ENCODE measurements at regions not wholly inside any gene's neighbourhood (a gene's known extent, or its start where the extent isn't known, plus 50 kb on each side); places are given as distances from the start of the nearest gene placed in this dataset.

DNA sequence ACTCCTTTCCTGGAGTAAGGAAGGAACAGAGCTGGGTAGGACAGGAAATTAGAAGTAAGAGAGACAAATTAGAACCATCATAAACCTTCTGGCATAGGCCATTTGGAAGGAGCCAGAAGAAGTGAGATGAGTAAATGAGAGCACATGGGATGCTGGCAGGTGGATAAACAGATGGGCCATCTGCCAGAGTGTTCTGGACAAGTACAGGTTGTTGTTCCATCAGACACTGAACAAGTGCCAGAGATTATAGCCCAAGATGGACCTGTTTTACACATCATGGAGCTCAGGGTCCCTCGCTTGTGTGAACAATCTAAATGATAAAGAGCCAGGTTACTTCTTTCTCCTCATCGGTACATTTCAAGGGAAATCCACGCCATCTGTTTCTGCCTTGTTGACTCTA, 200.3 kb downstream of the HHIPL2 start:
- no peak overlapping the region for H3K4me3 ChIP-seq (ENCODE audit: low read depth in 1 of 2, low read length in 2 of 2)
- no peaks in the 10 kb centered on the region for H3K9me3 ChIP-seq (ENCODE audit: low read length)
- no peaks in the 10 kb centered on the region for H3K27me3 ChIP-seq (ENCODE audit: control insufficient read depth in 1 of 2, insufficient read depth in 2 of 2, low read length in 2 of 2)
- H3K36me3 ChIP-seq (ENCODE audit: insufficient read depth, low read length): no peaks in the 10 kb centered on the region
- H3K27ac ChIP-seq (ENCODE audit: low read depth, low read length): no peak overlapping the region
- no peak overlapping the region for H3K9ac ChIP-seq (ENCODE audit: low read length)
- no peaks in the 10 kb centered on the region for H3K4me1 ChIP-seq (ENCODE audit: insufficient read depth, low read length)

DNA sequence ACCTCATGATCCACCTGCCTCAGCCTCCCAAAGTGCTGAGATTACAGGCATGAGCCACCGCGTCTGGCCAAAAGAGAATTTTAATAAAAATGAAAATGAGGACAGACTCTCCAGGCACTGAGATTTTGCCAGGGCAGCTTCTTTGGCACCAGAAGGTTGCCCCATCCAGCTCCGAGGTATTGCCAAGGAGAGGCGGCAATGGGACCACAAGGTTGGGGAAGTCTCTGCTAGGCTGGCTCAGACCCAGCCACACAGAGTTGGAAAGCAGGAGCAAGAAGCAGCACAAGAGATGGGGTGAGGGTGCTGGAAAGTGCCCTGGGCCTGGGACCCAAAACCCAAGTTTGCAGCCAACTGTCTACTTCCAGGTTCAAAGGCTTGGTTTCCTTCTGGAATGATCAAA, 200.9 kb downstream of the HHIPL2 start:
- no peak overlapping the region for H3K4me3 ChIP-seq (ENCODE audit: low read depth in 1 of 2, low read length in 2 of 2)
- no peaks in the 10 kb centered on the region for H3K36me3 ChIP-seq (ENCODE audit: insufficient read depth, low read length)
- H3K9ac ChIP-seq (ENCODE audit: low read length): no peak overlapping the region
- H3K27ac ChIP-seq (ENCODE audit: low read depth, low read length): no peak overlapping the region
- H3K27me3 ChIP-seq (ENCODE audit: control insufficient read depth in 1 of 2, insufficient read depth in 2 of 2, low read length in 2 of 2): no peaks in the 10 kb centered on the region
- no peaks in the 10 kb centered on the region for H3K9me3 ChIP-seq (ENCODE audit: low read length)
- no peaks in the 10 kb centered on the region for H3K4me1 ChIP-seq (ENCODE audit: insufficient read depth, low read length)

DNA sequence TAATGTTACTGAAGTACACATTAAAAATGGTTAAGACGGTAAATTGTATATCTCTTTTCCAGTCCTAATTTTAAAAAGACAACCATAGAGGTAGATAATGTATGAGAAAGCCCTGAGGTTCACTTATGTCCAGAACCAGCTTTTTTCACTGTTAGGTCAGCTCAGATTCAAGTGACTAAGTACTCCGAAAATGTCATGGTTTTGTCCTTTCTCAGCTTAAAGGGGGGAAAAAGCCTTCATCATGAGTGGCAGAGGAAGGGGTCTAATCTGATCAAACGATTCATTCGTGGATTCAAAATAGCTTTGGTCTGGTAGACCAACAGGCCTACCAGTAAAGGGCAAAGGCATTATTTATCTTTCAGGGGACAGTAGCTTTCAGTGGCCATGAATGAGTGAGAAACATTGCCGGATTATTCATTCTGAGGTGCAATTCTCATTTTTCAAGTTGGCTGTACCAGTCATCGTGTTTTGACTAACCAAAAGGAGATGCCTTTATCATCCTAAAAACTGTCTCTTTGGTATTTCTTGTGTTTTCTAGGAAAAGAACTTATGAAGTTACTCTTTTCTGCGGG, 208.4 kb downstream of the HHIPL2 start:
- Histone ChIP-seq H3K27ac (ENCODE audit: low read depth, low read length) (no peak overlapping the region), H3K36me3 (ENCODE audit: insufficient read depth, low read length) (no peaks in the 10 kb centered on the region), H3K9me3 (ENCODE audit: low read length) (no peaks in the 10 kb centered on the region), H3K4me3 (ENCODE audit: low read depth in 1 of 2, low read length in 2 of 2) (no peak overlapping the region), H3K4me1 (ENCODE audit: insufficient read depth, low read length) (no peaks in the 10 kb centered on the region), H3K27me3 (ENCODE audit: control insufficient read depth in 1 of 2, insufficient read depth in 2 of 2, low read length in 2 of 2) (no peaks in the 10 kb centered on the region), H3K9ac (ENCODE audit: low read length) (no peak overlapping the region)

DNA sequence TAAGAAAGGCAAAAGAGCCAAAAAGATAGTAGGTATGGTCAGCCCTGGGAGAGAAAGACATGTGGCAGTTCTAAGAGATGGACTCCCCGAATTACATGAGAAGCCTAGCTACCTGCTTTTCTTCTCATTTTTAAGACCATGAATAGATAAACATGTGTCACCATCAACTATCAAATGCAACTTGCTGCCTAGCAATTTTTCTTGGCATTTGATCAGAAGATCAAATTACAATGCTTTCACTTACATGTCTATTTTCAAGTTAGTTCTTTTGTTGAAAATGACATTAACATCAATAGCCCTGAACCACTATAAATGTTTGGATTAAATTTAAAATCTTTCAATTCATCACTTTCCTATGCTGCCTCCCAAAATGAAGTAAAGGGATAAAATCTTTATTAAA, 212.3 kb downstream of the HHIPL2 start:
- no peak overlapping the region for H3K9ac ChIP-seq (ENCODE audit: low read length)
- H3K36me3 ChIP-seq (ENCODE audit: insufficient read depth, low read length): no peaks in the 10 kb centered on the region
- H3K27ac ChIP-seq (ENCODE audit: low read depth, low read length): no peak overlapping the region
- H3K9me3 ChIP-seq (ENCODE audit: low read length): no peaks in the 10 kb centered on the region
- no peaks in the 10 kb centered on the region for H3K4me1 ChIP-seq (ENCODE audit: insufficient read depth, low read length)
- no peaks in the 10 kb centered on the region for H3K27me3 ChIP-seq (ENCODE audit: control insufficient read depth in 1 of 2, insufficient read depth in 2 of 2, low read length in 2 of 2)
- H3K4me3 ChIP-seq (ENCODE audit: low read depth in 1 of 2, low read length in 2 of 2): no peak overlapping the region

DNA sequence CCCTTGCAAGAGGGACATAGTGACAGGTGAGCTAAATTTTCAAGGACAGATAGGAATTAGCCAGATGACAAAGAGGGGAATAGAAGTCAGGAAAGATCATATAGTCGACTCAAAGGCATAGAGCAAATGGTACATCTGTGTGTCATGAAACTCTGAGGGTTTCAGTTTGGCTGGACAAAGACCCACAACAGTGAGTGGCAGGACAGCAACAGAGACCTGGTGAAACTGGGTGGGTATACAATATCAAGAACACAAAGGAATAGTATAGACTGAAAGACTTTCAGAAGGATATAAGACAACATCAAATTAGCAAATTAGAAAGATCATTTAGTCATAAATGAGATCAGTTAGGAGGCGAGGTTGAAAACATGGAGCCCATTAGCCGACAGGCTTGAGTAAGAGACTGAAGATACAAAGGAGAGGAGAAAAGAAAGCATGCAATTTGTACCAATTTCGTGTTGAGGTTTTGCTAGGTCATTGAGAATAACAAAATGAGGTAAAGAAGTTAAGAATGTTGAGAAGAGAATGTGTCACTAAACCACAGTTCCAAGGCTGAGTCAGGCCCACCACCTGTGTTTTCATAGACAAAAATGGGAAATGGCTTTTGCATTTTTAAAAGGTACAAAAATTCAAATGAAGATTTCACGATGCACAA, 213.8 kb downstream of the HHIPL2 start:
- no peaks in the 10 kb centered on the region for H3K9me3 ChIP-seq (ENCODE audit: low read length)
- H3K9ac ChIP-seq (ENCODE audit: low read length): no peak overlapping the region
- H3K27ac ChIP-seq (ENCODE audit: low read depth, low read length): no peak overlapping the region
- no peaks in the 10 kb centered on the region for H3K4me1 ChIP-seq (ENCODE audit: insufficient read depth, low read length)
- no peaks in the 10 kb centered on the region for H3K27me3 ChIP-seq (ENCODE audit: control insufficient read depth in 1 of 2, insufficient read depth in 2 of 2, low read length in 2 of 2)
- H3K36me3 ChIP-seq (ENCODE audit: insufficient read depth, low read length): no peaks in the 10 kb centered on the region
- no peak overlapping the region for H3K4me3 ChIP-seq (ENCODE audit: low read depth in 1 of 2, low read length in 2 of 2)

DNA sequence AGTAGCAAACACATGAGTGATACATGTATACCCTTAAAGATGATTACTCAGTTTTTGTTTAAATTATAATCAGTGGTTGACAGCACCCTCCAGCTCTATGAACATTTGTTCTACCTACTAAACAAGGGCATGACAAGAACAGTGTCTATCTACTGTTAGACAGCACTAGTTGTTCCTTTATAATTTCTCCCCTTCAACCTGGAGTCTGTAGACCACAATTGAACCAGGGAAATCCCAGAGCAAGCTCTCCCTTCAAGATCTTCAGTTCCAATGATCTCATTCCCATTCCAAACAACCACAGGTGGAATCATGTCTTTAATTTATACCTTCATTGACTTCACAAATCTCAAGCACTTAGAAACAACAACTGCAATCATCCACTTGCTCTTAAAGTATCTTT, 216.1 kb downstream of the HHIPL2 start:
- no peak overlapping the region for H3K27ac ChIP-seq (ENCODE audit: low read depth, low read length)
- no peak overlapping the region for H3K4me3 ChIP-seq (ENCODE audit: low read depth in 1 of 2, low read length in 2 of 2)
- no peak overlapping the region for H3K9ac ChIP-seq (ENCODE audit: low read length)

DNA sequence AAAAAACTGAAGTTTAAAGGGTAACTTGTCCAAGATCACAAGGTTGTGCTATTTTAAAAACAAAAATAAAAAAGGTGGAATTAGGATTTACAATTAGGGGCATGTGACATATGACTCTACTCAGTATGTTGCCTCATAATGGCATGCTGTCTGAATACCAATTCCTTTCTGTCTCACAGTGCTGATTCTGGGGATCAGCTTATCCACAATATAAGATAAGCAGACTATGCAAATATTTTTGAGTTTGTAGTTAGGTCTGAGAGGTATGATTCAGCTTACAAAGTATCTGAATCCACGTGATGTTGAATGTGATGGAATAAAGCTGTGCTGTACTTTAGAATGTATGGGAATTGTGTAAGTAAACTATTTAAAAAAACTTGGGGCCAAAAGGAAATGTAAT, 216.6 kb downstream of the HHIPL2 start:
- Histone ChIP-seq H3K36me3 (ENCODE audit: insufficient read depth, low read length) (no peaks in the 10 kb centered on the region), H3K4me3 (ENCODE audit: low read depth in 1 of 2, low read length in 2 of 2) (no peak overlapping the region), H3K4me1 (ENCODE audit: insufficient read depth, low read length) (no peaks in the 10 kb centered on the region), H3K27ac (ENCODE audit: low read depth, low read length) (no peak overlapping the region), H3K9me3 (ENCODE audit: low read length) (no peaks in the 10 kb centered on the region), H3K27me3 (ENCODE audit: control insufficient read depth in 1 of 2, insufficient read depth in 2 of 2, low read length in 2 of 2) (no peaks in the 10 kb centered on the region), H3K9ac (ENCODE audit: low read length) (no peak overlapping the region)

More for the DNA sequence above, 216.1 kb downstream of the HHIPL2 start:
- H3K27me3 ChIP-seq (ENCODE audit: control insufficient read depth in 1 of 2, insufficient read depth in 2 of 2, low read length in 2 of 2): no peaks in the 10 kb centered on the region
- no peaks in the 10 kb centered on the region for H3K4me1 ChIP-seq (ENCODE audit: insufficient read depth, low read length)
- no peaks in the 10 kb centered on the region for H3K9me3 ChIP-seq (ENCODE audit: low read length)
- no peaks in the 10 kb centered on the region for H3K36me3 ChIP-seq (ENCODE audit: insufficient read depth, low read length)

DNA sequence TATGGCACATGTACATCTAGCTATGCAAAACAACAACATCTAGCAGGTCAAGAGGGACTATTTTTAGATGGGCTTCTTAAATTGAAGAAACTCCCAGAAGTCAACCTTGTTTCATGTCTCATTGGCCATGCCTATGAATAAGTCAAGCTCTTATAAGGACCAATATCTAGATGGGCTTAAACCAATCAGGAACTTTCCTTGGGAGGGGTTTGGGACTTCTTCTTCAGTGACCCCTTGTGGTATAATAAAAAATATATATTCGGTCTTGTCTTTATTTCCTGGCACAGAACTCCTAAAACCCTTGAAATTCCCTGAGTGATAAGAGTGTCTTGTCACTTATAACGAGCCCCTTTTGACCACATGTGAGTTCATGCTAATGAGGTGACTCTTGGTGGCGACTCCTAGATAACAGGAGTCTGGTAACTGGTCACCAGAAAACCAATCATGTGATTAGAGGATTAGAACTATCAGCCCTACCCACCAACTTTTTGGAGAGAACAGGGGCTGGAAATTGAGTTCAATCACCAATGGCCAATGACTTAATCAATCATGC, 218.3 kb downstream of the HHIPL2 start:
- Histone ChIP-seq H3K9ac (ENCODE audit: low read length) (no peak overlapping the region), H3K36me3 (ENCODE audit: insufficient read depth, low read length) (no peaks in the 10 kb centered on the region), H3K4me3 (ENCODE audit: low read depth in 1 of 2, low read length in 2 of 2) (no peak overlapping the region), H3K4me1 (ENCODE audit: insufficient read depth, low read length) (no peaks in the 10 kb centered on the region), H3K27me3 (ENCODE audit: control insufficient read depth in 1 of 2, insufficient read depth in 2 of 2, low read length in 2 of 2) (no peaks in the 10 kb centered on the region), H3K27ac (ENCODE audit: low read depth, low read length) (no peak overlapping the region), H3K9me3 (ENCODE audit: low read length) (no peaks in the 10 kb centered on the region)

DNA sequence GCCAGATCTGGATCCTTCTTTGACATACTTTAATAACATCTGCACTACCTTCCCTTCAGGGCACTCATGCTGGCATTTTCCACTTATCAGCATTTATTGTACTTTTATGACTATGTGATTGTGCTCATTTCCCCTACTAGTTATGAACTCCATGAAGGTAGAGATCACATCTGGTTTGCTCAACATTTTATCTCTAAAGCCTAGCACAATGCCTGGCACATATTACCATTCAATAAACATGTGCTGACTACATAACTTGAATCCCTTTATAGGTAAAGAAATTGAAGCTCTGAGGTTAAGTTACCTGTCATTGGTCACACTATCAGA, 221.2 kb downstream of the HHIPL2 start:
- Histone ChIP-seq H3K9me3 (ENCODE audit: low read length) (no peaks in the 10 kb centered on the region), H3K4me3 (ENCODE audit: low read depth in 1 of 2, low read length in 2 of 2) (no peak overlapping the region)

DNA sequence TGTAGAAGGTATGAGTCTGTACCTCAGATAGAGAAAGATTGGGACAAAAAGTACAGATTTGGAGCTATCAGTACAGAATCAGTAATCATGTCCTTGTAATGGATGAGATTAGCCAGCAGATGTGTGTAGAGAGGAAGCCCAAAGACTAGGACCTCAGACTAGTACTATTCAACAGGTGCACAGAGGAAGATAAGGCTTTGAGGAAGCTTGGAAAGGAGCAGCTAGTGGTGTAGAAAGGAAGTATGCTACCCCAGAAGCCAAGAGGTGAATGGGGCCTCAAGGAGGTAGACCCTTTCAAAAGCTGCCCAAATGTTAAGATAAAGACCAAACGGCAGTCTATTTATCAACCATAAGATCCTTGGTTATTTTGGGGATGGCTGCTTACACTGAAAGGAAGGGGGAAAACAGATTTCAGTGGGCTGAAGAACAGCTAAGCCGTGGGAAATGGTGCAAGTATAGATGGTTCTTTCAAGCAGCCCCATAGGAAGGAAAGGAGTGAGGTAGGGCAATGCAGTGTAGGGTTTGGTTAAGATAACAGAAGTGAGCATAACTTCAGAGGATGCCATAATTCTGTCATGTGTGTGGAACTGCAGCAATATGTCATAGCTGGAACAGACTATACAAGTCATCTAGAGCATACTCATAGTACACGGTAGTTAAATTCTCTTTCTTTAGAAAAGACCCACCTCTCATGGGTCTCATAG, 221.7 kb downstream of the HHIPL2 start:
- Histone ChIP-seq H3K9me3 (ENCODE audit: low read length) (no peaks in the 10 kb centered on the region), H3K27ac (ENCODE audit: low read depth, low read length) (no peak overlapping the region)

More for the DNA sequence above, 221.2 kb downstream of the HHIPL2 start:
- no peaks in the 10 kb centered on the region for H3K36me3 ChIP-seq (ENCODE audit: insufficient read depth, low read length)
- no peak overlapping the region for H3K27ac ChIP-seq (ENCODE audit: low read depth, low read length)
- no peaks in the 10 kb centered on the region for H3K4me1 ChIP-seq (ENCODE audit: insufficient read depth, low read length)
- no peaks in the 10 kb centered on the region for H3K27me3 ChIP-seq (ENCODE audit: control insufficient read depth in 1 of 2, insufficient read depth in 2 of 2, low read length in 2 of 2)
- no peak overlapping the region for H3K9ac ChIP-seq (ENCODE audit: low read length)

DNA sequence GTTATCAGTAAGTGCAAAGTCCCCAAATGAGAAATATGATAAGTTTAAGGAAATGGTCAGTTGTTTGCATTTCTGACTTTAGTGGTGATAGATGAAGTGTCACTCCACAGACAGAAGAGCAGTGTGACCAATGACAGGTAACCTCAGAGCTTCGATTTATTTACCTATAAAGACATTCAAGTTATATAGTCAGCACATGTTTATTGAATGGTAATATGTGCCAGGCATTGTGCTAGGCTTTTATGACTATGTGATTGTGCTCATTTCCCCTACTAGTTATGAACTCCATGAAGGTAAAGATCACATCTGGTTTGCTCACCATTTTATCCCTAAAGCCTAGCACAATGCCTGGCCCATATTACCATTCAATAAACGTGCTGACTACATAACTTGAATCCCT, 222.4 kb downstream of the HHIPL2 start:
- H3K9me3 ChIP-seq (ENCODE audit: low read length): no peaks in the 10 kb centered on the region
- H3K4me1 ChIP-seq (ENCODE audit: insufficient read depth, low read length): no peaks in the 10 kb centered on the region
- no peaks in the 10 kb centered on the region for H3K36me3 ChIP-seq (ENCODE audit: insufficient read depth, low read length)
- H3K27ac ChIP-seq (ENCODE audit: low read depth, low read length): no peak overlapping the region
- no peaks in the 10 kb centered on the region for H3K27me3 ChIP-seq (ENCODE audit: control insufficient read depth in 1 of 2, insufficient read depth in 2 of 2, low read length in 2 of 2)
- H3K9ac ChIP-seq (ENCODE audit: low read length): no peak overlapping the region
- H3K4me3 ChIP-seq (ENCODE audit: low read depth in 1 of 2, low read length in 2 of 2): no peak overlapping the region

More for the DNA sequence above, 221.7 kb downstream of the HHIPL2 start:
- no peak overlapping the region for H3K9ac ChIP-seq (ENCODE audit: low read length)
- H3K4me1 ChIP-seq (ENCODE audit: insufficient read depth, low read length): no peaks in the 10 kb centered on the region
- no peak overlapping the region for H3K4me3 ChIP-seq (ENCODE audit: low read depth in 1 of 2, low read length in 2 of 2)
- no peaks in the 10 kb centered on the region for H3K27me3 ChIP-seq (ENCODE audit: control insufficient read depth in 1 of 2, insufficient read depth in 2 of 2, low read length in 2 of 2)
- no peaks in the 10 kb centered on the region for H3K36me3 ChIP-seq (ENCODE audit: insufficient read depth, low read length)

All from muscle layer of colon (tissue), 2 donors.